Omental fat pad (tissue), 3 donors: ENCODE measurements at regions not wholly inside any gene's neighbourhood (a gene's known extent, or its start where the extent isn't known, plus 50 kb on each side); places are given as distances from the start of the nearest gene placed in this dataset.

ENCODE experiments used
- ATAC-seq: fragments of 150-250 bp; one replicate; pipeline ENCODE4 v1.9.1; 2016; ENCODE audit warnings: mild to moderate bottlenecking, moderate library complexity; ENCODE audit not compliant: low FRiP score
- DNase-seq: peaks from one replicate; pipeline ENCODE4 v3.0.0-alpha.2; 2019; ENCODE audit warnings: low spot score
- CTCF ChIP-seq, 3 donors: fragments of 450-650 bp; IDR thresholded peaks; one replicate each; pipeline ENCODE4 v1.5.1; 2016 to 2017; ENCODE audit warnings: antibody characterized with exemption in 3 of 3, mild to moderate bottlenecking in 3 of 3, moderate library complexity in 2 of 3

GRCh38 chr11:110972106-110972505 lies 259.9 kb upstream of the ARHGAP20 start:
- DNase-seq: no peak
- ATAC-seq: no peak
- TF ChIP-seq CTCF (IDR thresholded peaks at IDR 0.05): no peak

DNA sequence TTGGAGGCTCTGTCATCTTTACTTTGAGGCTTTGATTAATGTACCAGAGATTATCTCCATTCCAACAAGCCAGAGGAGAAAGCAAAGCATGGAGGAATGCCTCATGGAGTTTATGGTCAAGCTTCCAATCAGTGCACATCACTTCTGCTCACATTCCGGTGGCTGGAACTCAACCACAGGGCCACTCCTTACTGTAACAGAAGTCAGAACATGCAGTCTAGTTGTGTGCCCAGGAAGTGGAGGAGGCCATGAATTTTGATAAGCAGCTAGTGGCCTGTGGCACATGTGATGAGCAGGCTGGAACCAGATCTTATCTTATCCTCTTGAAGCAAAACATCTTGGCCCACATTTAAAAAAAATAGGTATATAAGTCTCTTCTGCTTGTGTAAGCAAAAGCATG lies 258.9 kb upstream of the ARHGAP20 start:
- ATAC-seq (no peak), DNase-seq (no peak)
- no peak for TF ChIP-seq CTCF (IDR thresholded peaks at IDR 0.05)

DNA sequence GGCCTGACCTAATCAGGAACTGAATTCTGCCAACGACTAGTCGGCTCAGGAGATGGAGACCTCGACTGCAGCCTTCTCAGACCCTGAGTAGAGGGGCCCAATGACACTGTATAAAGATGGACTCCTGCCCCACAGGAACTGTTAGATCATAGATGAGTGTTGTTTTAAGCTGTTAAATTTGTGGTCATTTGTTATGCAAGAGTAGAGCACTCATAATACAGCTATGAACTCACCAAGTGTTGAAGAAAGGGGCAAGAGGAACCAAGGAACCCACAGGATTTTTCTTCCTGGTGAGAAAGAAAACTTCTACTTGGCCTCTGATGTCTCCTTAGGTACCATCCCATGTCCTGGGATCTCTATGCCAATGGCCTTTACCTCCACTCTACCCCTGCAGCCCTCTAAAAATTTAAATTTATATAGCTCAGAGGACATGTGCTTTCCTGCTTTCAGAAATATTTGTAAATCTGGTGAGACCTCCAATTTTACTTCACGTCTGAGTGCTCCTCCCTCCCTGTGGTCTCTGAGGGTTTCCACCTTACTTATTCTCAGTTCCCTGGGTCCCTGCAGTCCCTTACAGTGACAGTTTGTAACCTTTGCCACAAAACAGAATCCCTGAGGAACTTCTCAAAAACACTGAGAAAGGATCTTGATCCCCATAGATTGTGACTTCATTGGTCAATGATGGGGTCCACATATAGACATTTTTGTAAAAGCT lies 256.3 kb upstream of the ARHGAP20 start:
- no peak for TF ChIP-seq CTCF (IDR thresholded peaks at IDR 0.05)
- DNase-seq (no peak), ATAC-seq (no peak)

- TF ChIP-seq CTCF (IDR thresholded peaks at IDR 0.05): no peak
- DNase-seq (no peak), ATAC-seq (no peak)
These were observed 253.9 kb upstream of the ARHGAP20 start for GRCh38 chr11:110966131-110966530.

- no peak for ATAC-seq
These were observed 250.7 kb upstream of the ARHGAP20 start for GRCh38 chr11:110962921-110963320.

DNA sequence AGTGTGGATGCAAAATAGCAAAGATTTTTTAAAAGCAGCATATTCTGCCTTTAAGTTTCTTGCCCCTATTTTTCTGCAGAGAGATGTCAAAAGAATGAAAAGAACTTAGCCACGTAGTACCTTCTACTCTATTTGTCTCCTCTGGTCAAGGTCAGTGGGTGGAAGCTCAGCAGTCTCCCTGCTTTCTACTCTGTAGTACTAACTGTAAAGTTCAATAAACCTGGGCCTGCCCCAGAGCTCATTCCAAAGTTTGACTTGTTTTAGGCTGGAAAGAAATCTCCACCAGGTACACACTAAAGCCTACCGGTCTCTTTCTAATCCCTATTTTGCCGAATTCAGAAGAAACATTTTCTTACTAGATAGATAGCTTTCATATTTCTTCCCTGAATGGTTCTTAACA lies 247.9 kb upstream of the ARHGAP20 start:
- ATAC-seq (no peak), DNase-seq (no peak)
- TF ChIP-seq CTCF (IDR thresholded peaks at IDR 0.05): no peak

More at GRCh38 chr11:110962921-110963320, 250.7 kb upstream of the ARHGAP20 start:
- no peak for TF ChIP-seq CTCF (IDR thresholded peaks at IDR 0.05)
- DNase-seq: no peak

- DNase-seq (no peak), ATAC-seq (no peak)
- no peak for TF ChIP-seq CTCF (IDR thresholded peaks at IDR 0.05)
These were observed 246.0 kb upstream of the ARHGAP20 start for GRCh38 chr11:110958216-110958615.
